K562 (cell line): ENCODE measurements at regions not wholly inside any gene's neighbourhood (a gene's known extent, or its start where the extent isn't known, plus 50 kb on each side); places are given as distances from the start of the nearest gene placed in this dataset.
"Not testable (repeated sequence)": the region's sequence is repeated elsewhere in the genome, so short reads cannot be mapped to it uniquely, and the experiment has no call there.

Source experiments
- ATAC-seq: fragments of 200-7000 bp; cut with Tn5 transposase; 3 replicates; pipeline ENCODE4 v1.9.1; 2020; ENCODE audit warnings: moderate library complexity
- BruUV-seq: library from RNA; stranded (reverse); fragments of 400-500 nt; replicated peaks from 2 replicates; lab custom pipeline; 2021; lab: Mats Ljungman, UMichigan
- CTCF ChIA-PET: fragments of 300-600 bp; formaldehyde crosslinking; extraction: SDS; loops from one replicate; lab custom pipeline; 2021; ENCODE audit warnings: low intra/inter-chr PET ratio; lab: Yijun Ruan, JAX
- POLR2A ChIA-PET: fragments of 300-600, 350-650 bp; sonication (Branson Sonifier 250); formaldehyde crosslinking; extraction: SDS; loops from one replicate; lab custom pipeline; 2021; ENCODE audit warnings: antibody characterized with exemption, inconsistent platforms; lab: Yijun Ruan, JAX
- DNase-seq, 4 experiments: peaks; one replicate each; pipeline versions ENCODE4 v3.0.0 to v3.0.0-alpha.2; 2011 to 2018; ENCODE audit warnings: low spot score in 3 of 4, mixed read lengths in 3 of 4; ENCODE audit errors: extremely low read depth in 1 of 4
- FAIRE-seq: peaks from 2 replicates; lab custom pipeline; 2011; peaks lifted over from hg19 to GRCh38; lab: Jason Lieb, UNC
- H2AFZ ChIP-seq: 2 replicates; pipeline ENCODE4 v1.6.0; 2011; ENCODE audit warnings: low read depth, low read length, control low read depth, inconsistent platforms
- H3K27ac ChIP-seq: fragments of 200-600 bp; 3 replicates; pipeline ENCODE4 v1.8.0; 2011; ENCODE audit warnings: low read depth, mild to moderate bottlenecking, control low read depth, inconsistent platforms, low read length, moderate library complexity, mixed read lengths; ENCODE audit errors: extremely low read depth
- H3K27me3 ChIP-seq, 2 experiments: fragments of 300-600 bp in 1 of 2; 2 replicates in 1 of 2; 3 replicates in 1 of 2; pipeline versions ENCODE4 v1.6.0 to v1.8.0; 2011; ENCODE audit warnings: inconsistent platforms in 2 of 2, low read length in 2 of 2, mild to moderate bottlenecking in 1 of 2, mixed read lengths in 1 of 2, moderate library complexity in 1 of 2; ENCODE audit not compliant: control insufficient read depth in 2 of 2, insufficient read depth in 2 of 2
- H3K36me3 ChIP-seq: fragments of 300-600 bp; 3 replicates; pipeline ENCODE4 v1.8.0; 2011; ENCODE audit warnings: mild to moderate bottlenecking, low read length, inconsistent platforms; ENCODE audit not compliant: control insufficient read depth, insufficient read depth
- H3K4me1 ChIP-seq, 2 experiments: fragments of 200-600 bp in 1 of 2; replicated peaks in 1 of 2; 2 replicates in 1 of 2; 3 replicates in 1 of 2; pipeline versions ENCODE4 v1.5.1 to v1.8.0; 2011; ENCODE audit warnings: inconsistent platforms in 2 of 2, low read length in 2 of 2, mild to moderate bottlenecking in 1 of 2, mixed read lengths in 1 of 2, moderate library complexity in 1 of 2; ENCODE audit not compliant: control insufficient read depth in 2 of 2, insufficient read depth in 2 of 2
- H3K4me2 ChIP-seq: 2 replicates; pipeline ENCODE4 v1.6.1; 2011; ENCODE audit warnings: low read length, control low read depth, inconsistent platforms, mixed read lengths; ENCODE audit not compliant: insufficient read depth
- H3K4me3 ChIP-seq: fragments of 200-600 bp; sonication (generic), shearing (Covaris generic); 2 replicates; pipeline ENCODE4 v1.5.1; 2016; ENCODE audit warnings: control low read depth, inconsistent platforms
- H3K79me2 ChIP-seq: fragments of 200-600 bp; 3 replicates; pipeline ENCODE4 v1.8.0; 2011; ENCODE audit warnings: low read length, inconsistent platforms; ENCODE audit not compliant: control insufficient read depth, insufficient read depth
- H3K9ac ChIP-seq, 2 experiments: 2 replicates each; pipeline versions ENCODE4 v1.6.0 to v1.6.1; 2011; ENCODE audit warnings: low read depth in 2 of 2, low read length in 2 of 2, control low read depth in 1 of 2, inconsistent platforms in 1 of 2, mild to moderate bottlenecking in 1 of 2, mixed read lengths in 1 of 2; ENCODE audit not compliant: insufficient read depth in 1 of 2
- H3K9me1 ChIP-seq: one replicate; pipeline ENCODE4 v1.6.0; 2011; ENCODE audit warnings: inconsistent platforms, mild to moderate bottlenecking, low read length, moderate library complexity; ENCODE audit not compliant: control insufficient read depth, insufficient read depth
- H3K9me3 ChIP-seq: replicated peaks from 2 replicates; pipeline ENCODE4 v1.5.1; 2011; ENCODE audit warnings: low read depth, low read length, inconsistent platforms; ENCODE audit not compliant: control insufficient read depth, insufficient read depth
- H4K20me1 ChIP-seq: replicated peaks from 2 replicates; pipeline ENCODE4 v1.6.1; 2011; ENCODE audit warnings: low read length, inconsistent platforms, mixed read lengths; ENCODE audit not compliant: control insufficient read depth, insufficient read depth
- CREBBP ChIP-seq: IDR thresholded peaks from one replicate; pipeline ENCODE4 v1.6.1; 2012; ENCODE audit warnings: low read depth, mild to moderate bottlenecking, control low read depth, inconsistent platforms, low read length
- ETV6 ChIP-seq, 3 experiments: fragments of 150-350 bp in 1 of 3; sonication (generic) in 1 of 3; formaldehyde crosslinking in 1 of 3; IDR thresholded peaks; 2 replicates each; pipeline versions ENCODE4 v1.6.1 to v1.8.0; 2014 to 2022; ENCODE audit warnings: borderline replicate concordance in 2 of 3, low read depth in 2 of 3, antibody characterized with exemption in 1 of 3, low read length in 1 of 3, mild to moderate bottlenecking in 1 of 3, missing genetic modification reagents in 1 of 3
- ILF3 ChIP-seq: fragments of 450-650 bp; IDR thresholded peaks from 2 replicates; pipeline ENCODE4 v1.6.1; 2018; ENCODE audit warnings: antibody characterized with exemption, mild to moderate bottlenecking, moderate library complexity, borderline replicate concordance
- JUND ChIP-seq, 2 experiments: IDR thresholded peaks; 2 replicates in 1 of 2; 3 replicates in 1 of 2; pipeline ENCODE4 v1.6.1; 2011; ENCODE audit warnings: borderline replicate concordance in 2 of 2, low read depth in 2 of 2, low read length in 2 of 2, improper control_type of control experiment in 1 of 2, missing biosample characterization in 1 of 2, missing genetic modification characterization in 1 of 2, missing genetic modification reagents in 1 of 2
- KLF1 ChIP-seq: fragments of 450-650 bp; IDR thresholded peaks from 2 replicates; pipeline ENCODE4 v1.6.1; 2016; ENCODE audit warnings: missing genetic modification characterization, missing compliant biosample characterization
- PHF20 ChIP-seq: fragments of 450-650 bp; IDR thresholded peaks from 2 replicates; pipeline ENCODE4 v1.6.1; 2018; ENCODE audit not compliant: partially characterized antibody
- PHF8 ChIP-seq: fragments of 200-600 bp; sonication (generic); IDR thresholded peaks from 2 replicates; pipeline ENCODE4 v1.6.1; 2012; ENCODE audit warnings: mixed run types, mild to moderate bottlenecking, inconsistent platforms, low read length, moderate library complexity, borderline replicate concordance
- POLR2AphosphoS5 ChIP-seq: IDR thresholded peaks from 2 replicates; pipeline ENCODE4 v1.6.1; 2011; ENCODE audit warnings: mild to moderate bottlenecking, low read depth, low read length, moderate library complexity; ENCODE audit not compliant: control insufficient read depth, insufficient read depth
- PTTG1 ChIP-seq: fragments of 450-650 bp; IDR thresholded peaks from 2 replicates; pipeline ENCODE4 v1.6.1; 2016; ENCODE audit warnings: low read depth, mild to moderate bottlenecking, missing genetic modification characterization, missing compliant biosample characterization
- PYGO2 ChIP-seq: fragments of 450-650 bp; IDR thresholded peaks from 2 replicates; pipeline ENCODE4 v1.6.1; 2016; ENCODE audit warnings: mild to moderate bottlenecking, missing genetic modification characterization, moderate library complexity, missing compliant biosample characterization
- TEAD4 ChIP-seq, 2 experiments: sonication (generic) in 1 of 2; formaldehyde crosslinking in 1 of 2; IDR thresholded peaks; 2 replicates each; pipeline versions ENCODE4 v1.6.1 to v1.8.0; 2012 to 2022; ENCODE audit warnings: borderline replicate concordance in 1 of 2, inconsistent platforms in 1 of 2, low read length in 1 of 2, mild to moderate bottlenecking in 1 of 2, missing genetic modification reagents in 1 of 2
- ZC3H11A ChIP-seq: IDR thresholded peaks from 2 replicates; pipeline ENCODE4 v1.6.1; 2012; ENCODE audit warnings: low read depth, low read length, improper control_type of control experiment
- ZNF239 ChIP-seq: fragments of 250-450 bp; sonication (Bioruptor Pico); IDR thresholded peaks from 2 replicates; pipeline ENCODE4 v1.4.0; 2020; ENCODE audit warnings: mild to moderate bottlenecking
- whole genome bisulfite sequencing: fragments of 100-300 bp; shearing (Covaris generic); methylation state at CpG from one replicate; pipeline ENCODE4 v1.1.6; 2016; ENCODE audit warnings: low coverage, mixed read lengths; ENCODE audit not compliant: insufficient coverage; ENCODE audit errors: missing lambda C conversion rate; 5-methylcytosine and 5-hydroxymethylcytosine counted together
- in situ Hi-C: fragments of 300-500 bp; cut with MboI; formaldehyde crosslinking; loops from 4 replicates; pipeline ENCODE4 v1.15.0; 2018; ENCODE audit warnings: inconsistent platforms, mixed read lengths
- intact Hi-C: fragments of 100-400 bp; cut with micrococcal nuclease; formaldehyde crosslinking; loops from 2 replicates; pipeline ENCODE4 v1.14.2; 2022

DNA sequence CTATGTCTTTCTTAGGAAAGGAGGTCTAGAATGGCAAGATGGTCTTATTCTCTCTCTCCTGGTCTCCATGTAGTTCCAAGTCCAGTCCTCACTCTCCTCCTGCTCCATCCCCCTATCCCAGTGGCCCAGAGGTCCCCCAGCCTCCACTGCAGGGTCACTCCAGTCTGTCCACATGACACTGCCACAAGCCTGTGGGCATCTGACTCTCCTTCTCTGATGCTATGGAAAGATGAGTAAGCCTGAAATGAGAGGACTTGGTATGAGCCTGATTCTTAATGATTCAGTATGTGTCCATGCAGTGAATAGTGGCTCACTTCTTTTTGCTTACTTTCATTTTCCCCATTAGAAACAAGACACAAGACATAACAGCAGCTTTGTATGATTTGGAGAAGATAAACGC is 516.8 kb upstream of the ADGRL3 start (continued):
- no peak for TF ChIP-seq POLR2AphosphoS5

DNA sequence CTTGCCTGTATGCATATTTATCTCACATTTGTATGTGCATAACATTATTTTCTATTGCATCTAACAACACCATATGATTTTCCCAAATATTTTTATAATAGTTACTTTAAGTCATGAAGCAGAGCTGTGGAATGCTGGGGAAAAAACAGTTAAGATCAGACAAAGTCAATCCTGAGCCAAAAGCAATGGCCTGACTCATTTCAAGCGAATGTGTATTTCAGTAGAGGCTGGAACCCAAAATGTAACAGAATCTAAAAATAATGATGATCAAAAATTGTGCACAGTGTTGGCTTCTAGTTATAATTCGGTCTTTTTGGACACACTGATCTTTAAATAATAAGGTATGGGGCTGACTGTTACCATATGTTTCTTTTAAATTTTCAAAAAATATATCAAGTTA is 516.2 kb upstream of the ADGRL3 start:
- ChIA-PET POLR2A (no interaction called here), CTCF (no interaction called here)
- no TSS peak for BruUV-seq
- no peak for ATAC-seq
- WGBS: 4% methylated on average over 2 of the region's 2 CpGs
- H4K20me1 ChIP-seq: no peaks in the 10 kb centered on the region
- no peak overlapping the region for H3K4me3 ChIP-seq
- TF ChIP-seq PHF20 (no peak), PTTG1 (tag) (no peak), ZNF239 (no peak), KLF1 (tag) (no peak), ETV6 (IDR thresholded peaks at IDR 0.05; ENCODE audit: borderline replicate concordance in 1 of 2, low read depth in 2 of 2, low read length in 1 of 2) (no peak), ETV6 (CRISPR knock-in tag; IDR thresholded peaks at IDR 0.05; ENCODE audit: borderline replicate concordance) (no peak), ILF3 (no peak), JUND (IDR thresholded peaks at IDR 0.05; ENCODE audit: borderline replicate concordance, low read depth, low read length) (no peak), JUND (tag; IDR thresholded peaks at IDR 0.05; ENCODE audit: borderline replicate concordance, low read depth, low read length) (no peak), TEAD4 (IDR thresholded peaks at IDR 0.05; ENCODE audit: low read length) (no peak), TEAD4 (CRISPR knock-in tag; IDR thresholded peaks at IDR 0.05; ENCODE audit: borderline replicate concordance) (no peak), CREBBP (no peak), PYGO2 (no peak), PHF8 (no peak), ZC3H11A (no peak)
- no peaks in the 10 kb centered on the region for H3K9me1 ChIP-seq
- no peak for DNase-seq
- intact Hi-C loops: no loop called here
- H3K79me2 ChIP-seq: no peaks in the 10 kb centered on the region
- H3K27me3 ChIP-seq: no peaks in the 10 kb centered on the region
- no peak overlapping the region for H2AFZ ChIP-seq
- H3K36me3 ChIP-seq: no peaks in the 10 kb centered on the region
- H3K9ac ChIP-seq: no peak overlapping the region
- no peak overlapping the region for H3K4me2 ChIP-seq
- in situ Hi-C loops: no loop called here
- no peak for FAIRE-seq
- H3K27ac ChIP-seq: no peak overlapping the region
- no peaks in the 10 kb centered on the region for H3K4me1 ChIP-seq
- no peaks in the 10 kb centered on the region for H3K9me3 ChIP-seq

DNA sequence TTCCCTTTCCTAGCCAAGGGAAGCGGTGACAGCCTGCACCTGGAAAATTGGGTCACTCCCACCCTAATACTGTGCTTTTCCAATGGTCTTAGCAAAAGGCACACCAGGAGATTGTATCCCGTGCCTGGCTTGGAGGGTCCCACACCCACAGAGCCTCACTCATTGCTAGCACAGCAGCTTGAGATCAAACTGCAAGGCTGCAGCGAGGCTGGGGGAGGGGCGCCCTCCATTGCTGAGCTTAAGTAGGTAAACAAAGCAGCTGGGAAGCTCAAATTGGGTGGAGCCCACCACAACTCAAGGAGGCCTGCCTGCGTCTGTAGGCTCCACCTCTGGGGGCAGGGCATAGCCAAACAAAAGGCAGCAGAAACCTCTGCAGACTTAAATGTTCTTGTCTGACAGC is 504.1 kb upstream of the ADGRL3 start:
- in situ Hi-C loops, H3K9ac ChIP-seq, H4K20me1 ChIP-seq, H3K27ac ChIP-seq, FAIRE-seq, CTCF ChIA-PET, DNase-seq, POLR2A ChIA-PET, H3K4me2 ChIP-seq, ATAC-seq, H3K4me3 ChIP-seq, BruUV-seq, H3K9me3 ChIP-seq, H3K36me3 ChIP-seq, H3K79me2 ChIP-seq, intact Hi-C loops, H2AFZ ChIP-seq, H3K27me3 ChIP-seq, H3K4me1 ChIP-seq, H3K9me1 ChIP-seq: not testable (repeated sequence)
- 0% methylated on average over 5 of the region's 5 CpGs for WGBS
